Heart left ventricle (tissue), 16 donors: ENCODE measurements at regions not wholly inside any gene's neighbourhood (a gene's known extent, or its start where the extent isn't known, plus 50 kb on each side); places are given as distances from the start of the nearest gene placed in this dataset.
A peak's percentile ranks its signal among the peaks of the same experiment; 100 is the strongest.

ENCODE experiments used
- ATAC-seq, 4 donors: fragments of 200-7000 bp; cut with Tn5 transposase; one replicate each; pipeline ENCODE4 v1.9.1; 2020 to 2022; ENCODE audit warnings: moderate library complexity in 4 of 4, mild to moderate bottlenecking in 3 of 4, moderate number of reproducible peaks in 1 of 4
- DNase-seq, 5 donors: peaks; one replicate each; pipeline ENCODE4 v3.0.0-alpha.2; 2020
- H3K27ac ChIP-seq, 12 donors: fragments of 200-600 bp; sonication (generic) in 4 of 12; one replicate each; pipeline versions ENCODE4 v1.5.0 to v1.8.0; 2016 to 2022; ENCODE audit warnings: mild to moderate bottlenecking in 2 of 12
- H3K27me3 ChIP-seq, 9 donors: fragments of 200-600 bp; sonication (generic) in 2 of 9; one replicate each; pipeline versions ENCODE4 v1.5.1 to v1.8.0; 2016 to 2022; ENCODE audit warnings: mild to moderate bottlenecking in 3 of 9
- H3K36me3 ChIP-seq, 9 donors: fragments of 200-600 bp; sonication (generic) in 2 of 9; one replicate each; pipeline versions ENCODE4 v1.5.0 to v1.8.0; 2018 to 2022; ENCODE audit warnings: mild to moderate bottlenecking in 2 of 9
- H3K4me1 ChIP-seq, 12 donors: fragments of 200-600 bp; sonication (generic) in 4 of 12; one replicate each; pipeline versions ENCODE4 v1.5.0 to v1.8.0; 2016 to 2022; ENCODE audit warnings: mild to moderate bottlenecking in 3 of 12
- H3K4me3 ChIP-seq, 12 donors: fragments of 200-600 bp; sonication (generic) in 4 of 12; one replicate each; pipeline versions ENCODE4 v1.5.0 to v1.8.0; 2017 to 2022; ENCODE audit warnings: mild to moderate bottlenecking in 9 of 12, moderate library complexity in 4 of 12
- H3K9me3 ChIP-seq, 12 donors: fragments of 200-600 bp; sonication (generic) in 4 of 12; one replicate each; pipeline versions ENCODE4 v1.5.0 to v1.8.0; 2016 to 2022; ENCODE audit warnings: mild to moderate bottlenecking in 1 of 12
- CTCF ChIP-seq, 12 donors: fragments of 200-600 bp; sonication (generic) in 4 of 12; IDR thresholded peaks; one replicate each; pipeline versions ENCODE4 v1.5.0 to v1.8.0; 2018 to 2022; ENCODE audit warnings: antibody characterized with exemption in 12 of 12, mild to moderate bottlenecking in 5 of 12
- POLR2A ChIP-seq, 2 donors: fragments of 450-650 bp; IDR thresholded peaks; one replicate each; pipeline ENCODE4 v1.6.1; 2017; ENCODE audit warnings: antibody characterized with exemption in 2 of 2, mild to moderate bottlenecking in 2 of 2, moderate library complexity in 2 of 2
- WGBS, 4 donors: extraction: QIAGEN DNeasy Blood & Tissue Kit in 2 of 4; methylation state at CpG; one replicate each; pipeline versions ENCODE4 v1.1.5 to v1.1.7; 2013 to 2018; 5-methylcytosine and 5-hydroxymethylcytosine counted together
- intact Hi-C, 10 donors: fragments of 100-400 bp; cut with DNase I; formaldehyde crosslinking; loops; one replicate each; pipeline versions ENCODE4 v1.11.1 to v1.14.2; 2022
- donor health status: ischemic (EF 13 %, LVEDD 7.1; RV severe dilation, severe dysfunction).
- donor health status: healthy with polysubstance abuse.
- donor health status: DM: no; HTN: yes; CAD: no.
- donor health status: DM: no; HTN: no; CAD: no.
- donor health status: ischemic (EF 25% LVEDD 6.9; RV normal size, moderate dysfunction).
- donor health status: ischemic (EF 25% LVEDD 5.7; RV mildly dilated, moderate dysfunction).
- donor health status: healthy.
- donor health status: DM: yes; HTN: yes; CAD: no.
- donor health status: ischemic (EF 35%, LVEDD 5.7; RV mildly dilated, moderate dysfunction).
- donor health status: nonischemic (EF 11% LVEDD 7.7; RV severe dilation, severe dysfunction).
- donor health status: DM: yes; HTN: yes; CAD: no.
- donor health status: PGD.
- donor health status: ischemic (EF 29% LVEDD 5.4; RV normal size, mild dysfunction).
- donor health status: nonischemic (EF 23%, LVEDD 6.1; RV moderate dilation, normal function).

- H3K4me1 ChIP-seq, result no peaks in the 10 kb centered on the region
- H3K27ac ChIP-seq, result no peak overlapping the region
- WGBS, 4 donors, result 88 to 97% (median 94%) methylated on average over 3 of the region's 3 CpGs
- no peaks in the 10 kb centered on the region for H3K9me3 ChIP-seq
- no peak for ATAC-seq
- H3K36me3 ChIP-seq, result no peaks in the 10 kb centered on the region
- DNase-seq, result no peak
- TF ChIP-seq POLR2A (IDR thresholded peaks at IDR 0.05) (no peak), CTCF (IDR thresholded peaks at IDR 0.05) (no peak)
- H3K27me3 ChIP-seq, result peaks cover 0 to 11% (median 0%) of the 10 kb centered on the region in 9 donors
- H3K4me3 ChIP-seq, result no peak overlapping the region
- intact Hi-C loops, result loop anchor here in 2 of 10 donors (5.0 kb wide), 1 partner anchor 87 kb away; no protein-coding TSS in a partner anchor
These were observed 138.3 kb downstream of the ANKRD60 start for GRCh38 chr20:58090161-58090560.

GRCh38 chr20:58088625-58089024 lies 139.8 kb downstream of the ANKRD60 start:
- H3K4me1 ChIP-seq, result no peaks in the 10 kb centered on the region
- H3K27me3 ChIP-seq, result peaks cover 0 to 7% (median 0%) of the 10 kb centered on the region in 9 donors
- H3K4me3 ChIP-seq, result no peak overlapping the region
- no peak for DNase-seq
- TF ChIP-seq POLR2A (IDR thresholded peaks at IDR 0.05) (no peak), CTCF (IDR thresholded peaks at IDR 0.05) (no peak)
- no peaks in the 10 kb centered on the region for H3K9me3 ChIP-seq
- no peaks in the 10 kb centered on the region for H3K36me3 ChIP-seq
- intact Hi-C loops, result loop anchor here in 5 of 10 donors (5.0 to 10.0 kb wide), 6 partner anchors 94 to 576 kb away; partner anchors contain the start of gene PMEPA1 (in 1 of the 5)
- H3K27ac ChIP-seq, result no peak overlapping the region
- WGBS, 4 donors, result 95 to 97% (median 97%) methylated on average over 7 of the region's 7 CpGs
- ATAC-seq, result no peak

- no peaks in the 10 kb centered on the region for H3K4me1 ChIP-seq
- intact Hi-C loops, result loop anchor here in 5 of 10 donors (5.0 to 10.0 kb wide), 6 partner anchors 93 to 576 kb away; partner anchors contain the start of gene PMEPA1 (in 1 of the 5)
- H3K4me3 ChIP-seq, result no peak overlapping the region
- no peaks in the 10 kb centered on the region for H3K9me3 ChIP-seq
- no peak overlapping the region for H3K27ac ChIP-seq
- H3K27me3 ChIP-seq, result peaks cover 0 to 7% (median 0%) of the 10 kb centered on the region in 9 donors
- TF ChIP-seq CTCF (IDR thresholded peaks at IDR 0.05) (no peak), POLR2A (IDR thresholded peaks at IDR 0.05) (no peak)
- 78 to 83% (median 79%) methylated on average over 7 of the region's 7 CpGs for WGBS, 4 donors
- no peaks in the 10 kb centered on the region for H3K36me3 ChIP-seq
- DNase-seq (no peak), ATAC-seq (no peak)
These were observed 140.3 kb downstream of the ANKRD60 start for GRCh38 chr20:58088105-58088504.

GRCh38 chr20:58087562-58087858 lies 140.9 kb downstream of the ANKRD60 start:
- intact Hi-C loops, result loop anchor here (1.0 to 10.0 kb wide), 9 partner anchors 93 to 575 kb away; partner anchors contain the start of gene PMEPA1 (in 1 of the 10)
- TF ChIP-seq CTCF (IDR thresholded peaks at IDR 0.05) (peak in 1 of 12 donors; percentile 7), POLR2A (IDR thresholded peaks at IDR 0.05) (no peak)
- no peak for ATAC-seq

More at GRCh38 chr20:58087562-58087858, 140.9 kb downstream of the ANKRD60 start:
- no peaks in the 10 kb centered on the region for H3K9me3 ChIP-seq
- no peak for DNase-seq
- no peaks in the 10 kb centered on the region for H3K36me3 ChIP-seq
- H3K27ac ChIP-seq, result no peak overlapping the region
- no peak overlapping the region for H3K4me3 ChIP-seq
- H3K4me1 ChIP-seq, result no peaks in the 10 kb centered on the region
- WGBS, 4 donors, result 49 to 61% (median 53%) methylated on average over 4 of the region's 4 CpGs
- H3K27me3 ChIP-seq, result peaks cover 0 to 7% (median 0%) of the 10 kb centered on the region in 9 donors
